Psoas muscle (tissue), 7 donors: ENCODE measurements at regions not wholly inside any gene's neighbourhood (a gene's known extent, or its start where the extent isn't known, plus 50 kb on each side); places are given as distances from the start of the nearest gene placed in this dataset.

Source experiments
- ATAC-seq, 4 donors: fragments of 200-7000 bp; cut with Tn5 transposase; one replicate each; pipeline ENCODE4 v1.9.1; 2020; ENCODE audit warnings: moderate library complexity in 3 of 4, mild to moderate bottlenecking in 2 of 4
- DNase-seq, 2 donors: peaks; one replicate each; pipeline ENCODE4 v3.0.0-alpha.2; 2020
- H3K27ac ChIP-seq: fragments of 200-600 bp; one replicate; pipeline ENCODE4 v1.8.0; 2022
- H3K27me3 ChIP-seq, 3 donors: fragments of 200-600 bp in 1 of 3; one replicate each; pipeline versions ENCODE4 v1.6.1 to v1.8.0; 2013 to 2022; ENCODE audit warnings: low read length in 2 of 3, mild to moderate bottlenecking in 2 of 3, moderate library complexity in 1 of 3; ENCODE audit not compliant: insufficient read depth in 3 of 3
- H3K36me3 ChIP-seq, 2 donors: fragments of 200-600 bp in 1 of 2; one replicate each; pipeline versions ENCODE4 v1.6.1 to v1.8.0; 2013 to 2022; ENCODE audit warnings: low read depth in 1 of 2, mild to moderate bottlenecking in 1 of 2, moderate library complexity in 1 of 2; ENCODE audit not compliant: insufficient read depth in 1 of 2
- H3K4me1 ChIP-seq: fragments of 200-600 bp; one replicate; pipeline ENCODE4 v1.8.0; 2022
- H3K4me3 ChIP-seq: fragments of 200-600 bp; one replicate; pipeline ENCODE4 v1.8.0; 2022; ENCODE audit warnings: mild to moderate bottlenecking
- H3K9me3 ChIP-seq: fragments of 200-600 bp; one replicate; pipeline ENCODE4 v1.8.0; 2022
- CTCF ChIP-seq: fragments of 200-600 bp; IDR thresholded peaks from one replicate; pipeline ENCODE4 v1.8.0; 2022; ENCODE audit warnings: antibody characterized with exemption
- WGBS, 3 donors: extraction: QIAGEN DNeasy Blood & Tissue Kit; methylation state at CpG; one replicate each; pipeline versions ENCODE4 v1.1.6 to v1.1.7; 2013; 5-methylcytosine and 5-hydroxymethylcytosine counted together
- intact Hi-C, 2 donors: fragments of 100-400 bp; cut with DNase I; formaldehyde crosslinking; loops; one replicate each; pipeline versions ENCODE4 v1.11.0 to v1.14.2; 2022
- donor health status: healthy with polysubstance abuse.
- donor health status: DM: no; HTN: no; CAD: no; lungs with moderate emphysema.
- donor health status: Bipolar disorder and iron deficiency.
- donor health status: healthy.
- donor health status: DM: yes; HTN: yes; CAD: no.
- donor health status: DM: no; HTN: no; CAD: no.
- donor health status: DM: yes; HTN: yes; CAD: no.

GRCh38 chr3:18965781-18966180, 182.5 kb upstream of the KCNH8 start:
- intact Hi-C loops: no loop called here
- ATAC-seq (no peak), DNase-seq (no peak)
- Histone ChIP-seq H3K27ac (no peak overlapping the region), H3K9me3 (no peaks in the 10 kb centered on the region), H3K36me3 (no peaks in the 10 kb centered on the region), H3K4me3 (no peak overlapping the region), H3K4me1 (no peaks in the 10 kb centered on the region), H3K27me3 (no peaks in the 10 kb centered on the region)
- TF ChIP-seq CTCF: no peak
- WGBS, 3 donors: 65 to 68% (median 67%) methylated on average over 2 of the region's 2 CpGs

GRCh38 chr3:18964640-18965039, 183.7 kb upstream of the KCNH8 start:
- intact Hi-C loops: no loop called here
- Histone ChIP-seq H3K9me3 (no peaks in the 10 kb centered on the region), H3K4me1 (no peaks in the 10 kb centered on the region), H3K27me3 (no peaks in the 10 kb centered on the region), H3K36me3 (no peaks in the 10 kb centered on the region), H3K4me3 (no peak overlapping the region), H3K27ac (no peak overlapping the region)
- ATAC-seq (no peak), DNase-seq (no peak)
- WGBS, 3 donors: 62 to 69% (median 69%) methylated on average over 3 of the region's 3 CpGs
- TF ChIP-seq CTCF: no peak

GRCh38 chr3:18951333-18951732, 197.0 kb upstream of the KCNH8 start:
- H3K9me3 ChIP-seq: no peaks in the 10 kb centered on the region
- H3K4me1 ChIP-seq: no peaks in the 10 kb centered on the region
- DNase-seq (no peak), ATAC-seq (no peak)
- no peaks in the 10 kb centered on the region for H3K27me3 ChIP-seq
- H3K36me3 ChIP-seq: no peaks in the 10 kb centered on the region
- WGBS, 3 donors: 70 to 73% (median 72%) methylated on average over 5 of the region's 5 CpGs
- H3K4me3 ChIP-seq: no peak overlapping the region
- no peak for TF ChIP-seq CTCF
- H3K27ac ChIP-seq: no peak overlapping the region
- intact Hi-C loops: no loop called here

- ATAC-seq (no peak), DNase-seq (no peak)
- TF ChIP-seq CTCF: no peak
- H3K4me1 ChIP-seq: no peaks in the 10 kb centered on the region
- intact Hi-C loops: no loop called here
- H3K27me3 ChIP-seq: no peaks in the 10 kb centered on the region
- H3K4me3 ChIP-seq: no peak overlapping the region
- H3K27ac ChIP-seq: no peak overlapping the region
- 37 to 43% (median 37%) methylated on average over 2 of the region's 2 CpGs for WGBS, 3 donors
- H3K36me3 ChIP-seq: no peaks in the 10 kb centered on the region
- H3K9me3 ChIP-seq: no peaks in the 10 kb centered on the region
Measured at GRCh38 chr3:18946524-18946923, 201.8 kb upstream of the KCNH8 start.

GRCh38 chr3:18937574-18937973, 210.7 kb upstream of the KCNH8 start:
- ATAC-seq (no peak), DNase-seq (no peak)
- H3K27ac ChIP-seq: no peak overlapping the region
- TF ChIP-seq CTCF: no peak
- H3K27me3 ChIP-seq: no peaks in the 10 kb centered on the region
- no peaks in the 10 kb centered on the region for H3K9me3 ChIP-seq
- intact Hi-C loops: no loop called here
- no peaks in the 10 kb centered on the region for H3K36me3 ChIP-seq
- H3K4me3 ChIP-seq: no peak overlapping the region
- no peaks in the 10 kb centered on the region for H3K4me1 ChIP-seq
